Hepatocyte (in vitro differentiated cells): ENCODE measurements at regions not wholly inside any gene's neighbourhood (a gene's known extent, or its start where the extent isn't known, plus 50 kb on each side); places are given as distances from the start of the nearest gene placed in this dataset.

Experiments used
- DNase-seq: peaks from one replicate; pipeline ENCODE4 v3.0.0-alpha.2; 2016; ENCODE audit warnings: low spot score
- H2AFZ ChIP-seq: fragments of 200-600 bp; sonication (generic); 2 replicates; pipeline ENCODE4 v1.6.0; 2016; ENCODE audit warnings: antibody characterized with exemption, mild to moderate bottlenecking
- H3K27ac ChIP-seq: fragments of 200-600 bp; sonication (generic); 2 replicates; pipeline ENCODE4 v1.5.1; 2016; ENCODE audit warnings: mild to moderate bottlenecking
- H3K27me3 ChIP-seq: fragments of 200-600 bp; sonication (generic); 2 replicates; pipeline ENCODE4 v1.6.1; 2016
- H3K36me3 ChIP-seq: fragments of 200-600 bp; sonication (generic); replicated peaks from 2 replicates; pipeline ENCODE4 v1.5.1; 2016; ENCODE audit warnings: low read depth; ENCODE audit not compliant: insufficient read depth
- H3K4me1 ChIP-seq: fragments of 200-600 bp; sonication (generic); 2 replicates; pipeline ENCODE4 v1.5.1; 2016; ENCODE audit warnings: mild to moderate bottlenecking, moderate library complexity; ENCODE audit not compliant: insufficient read depth
- H3K4me2 ChIP-seq: fragments of 200-600 bp; sonication (generic); 2 replicates; pipeline ENCODE4 v1.6.0; 2016
- H3K4me3 ChIP-seq: fragments of 200-600 bp; sonication (generic); 2 replicates; pipeline ENCODE4 v1.5.1; 2016; ENCODE audit warnings: mild to moderate bottlenecking
- H3K79me2 ChIP-seq: fragments of 200-600 bp; sonication (generic); 2 replicates; pipeline ENCODE4 v1.6.0; 2017; ENCODE audit warnings: mild to moderate bottlenecking
- H3K9me2 ChIP-seq: fragments of 200-600 bp; sonication (generic); replicated peaks from 2 replicates; pipeline ENCODE4 v1.6.0; 2017; ENCODE audit warnings: mild to moderate bottlenecking; ENCODE audit not compliant: insufficient read depth
- H3K9me3 ChIP-seq: fragments of 200-600 bp; sonication (generic); 2 replicates; pipeline ENCODE4 v1.5.1; 2016; ENCODE audit warnings: low read depth, mild to moderate bottlenecking
- H4K20me1 ChIP-seq: fragments of 200-600 bp; sonication (generic); 2 replicates; pipeline ENCODE4 v1.6.0; 2016; ENCODE audit warnings: mild to moderate bottlenecking; ENCODE audit not compliant: insufficient read depth, poor library complexity, severe bottlenecking
- EZH2 ChIP-seq: fragments of 200-600 bp; sonication (generic); IDR thresholded peaks from 2 replicates; pipeline ENCODE4 v1.6.1; 2016; ENCODE audit warnings: antibody characterized with exemption, mild to moderate bottlenecking, borderline replicate concordance
- EZH2phosphoT487 ChIP-seq: fragments of 200-600 bp; sonication (generic); IDR thresholded peaks from one replicate; pipeline ENCODE4 v1.6.1; 2018; ENCODE audit warnings: antibody characterized with exemption, mild to moderate bottlenecking, low read depth, moderate library complexity; ENCODE audit not compliant: unreplicated experiment, severe bottlenecking
- WGBS: methylation state at CpG from one replicate; pipeline ENCODE4 v1.1.6; 2016; ENCODE audit warnings: low lambda C conversion rate; ENCODE audit errors: missing lambda C conversion rate; 5-methylcytosine and 5-hydroxymethylcytosine counted together
- TF ChIP-seq, protein P1 (sequence below): fragments of 200-600 bp; sonication (generic); IDR thresholded peaks from 2 replicates; pipeline ENCODE4 v1.5.1; 2016; ENCODE audit warnings: antibody characterized with exemption, mild to moderate bottlenecking; ENCODE audit not compliant: poor library complexity

DNA sequence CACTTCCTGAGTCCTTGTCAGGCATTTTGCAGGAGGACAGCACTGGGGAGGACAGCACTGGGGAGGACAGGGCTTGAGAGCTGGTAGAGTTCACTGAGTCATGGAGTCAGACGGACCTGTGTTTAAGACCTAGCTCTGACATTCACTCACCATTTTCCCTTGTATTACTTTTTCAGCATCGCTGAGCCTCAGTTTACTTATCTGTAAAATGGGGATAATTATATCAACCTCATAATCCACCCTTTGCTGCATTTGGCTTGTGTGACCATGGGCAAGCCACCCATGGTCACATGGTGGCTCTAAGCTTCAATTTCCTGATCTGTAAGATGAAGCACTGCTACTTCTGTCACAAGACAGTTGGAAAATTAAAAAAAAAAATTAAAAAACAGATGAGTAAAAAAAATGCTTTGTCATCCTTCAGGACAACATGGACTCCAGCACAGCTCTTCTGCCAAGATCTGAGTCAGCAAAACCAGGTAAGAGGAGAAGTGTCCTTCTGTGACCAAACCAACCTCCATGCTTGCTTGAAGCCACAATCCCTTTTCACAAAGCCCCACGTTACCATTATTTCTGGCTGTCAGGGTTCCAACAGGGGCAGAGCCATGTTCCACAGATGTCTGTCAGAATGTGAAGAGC is 275.5 kb downstream of the RAB28 start:
- H3K4me2 ChIP-seq, result no peak overlapping the region
- no peaks in the 10 kb centered on the region for H3K79me2 ChIP-seq
- H3K9me3 ChIP-seq, result no peaks in the 10 kb centered on the region
- H4K20me1 ChIP-seq, result no peaks in the 10 kb centered on the region
- WGBS, result 95% methylated on average over 3 of the region's 3 CpGs
- DNase-seq, result no peak
- no peak overlapping the region for H2AFZ ChIP-seq
- H3K27ac ChIP-seq, result no peak overlapping the region
- no peaks in the 10 kb centered on the region for H3K27me3 ChIP-seq
- H3K4me1 ChIP-seq, result no peaks in the 10 kb centered on the region
- no peaks in the 10 kb centered on the region for H3K36me3 ChIP-seq
- TF ChIP-seq, protein P1, sequence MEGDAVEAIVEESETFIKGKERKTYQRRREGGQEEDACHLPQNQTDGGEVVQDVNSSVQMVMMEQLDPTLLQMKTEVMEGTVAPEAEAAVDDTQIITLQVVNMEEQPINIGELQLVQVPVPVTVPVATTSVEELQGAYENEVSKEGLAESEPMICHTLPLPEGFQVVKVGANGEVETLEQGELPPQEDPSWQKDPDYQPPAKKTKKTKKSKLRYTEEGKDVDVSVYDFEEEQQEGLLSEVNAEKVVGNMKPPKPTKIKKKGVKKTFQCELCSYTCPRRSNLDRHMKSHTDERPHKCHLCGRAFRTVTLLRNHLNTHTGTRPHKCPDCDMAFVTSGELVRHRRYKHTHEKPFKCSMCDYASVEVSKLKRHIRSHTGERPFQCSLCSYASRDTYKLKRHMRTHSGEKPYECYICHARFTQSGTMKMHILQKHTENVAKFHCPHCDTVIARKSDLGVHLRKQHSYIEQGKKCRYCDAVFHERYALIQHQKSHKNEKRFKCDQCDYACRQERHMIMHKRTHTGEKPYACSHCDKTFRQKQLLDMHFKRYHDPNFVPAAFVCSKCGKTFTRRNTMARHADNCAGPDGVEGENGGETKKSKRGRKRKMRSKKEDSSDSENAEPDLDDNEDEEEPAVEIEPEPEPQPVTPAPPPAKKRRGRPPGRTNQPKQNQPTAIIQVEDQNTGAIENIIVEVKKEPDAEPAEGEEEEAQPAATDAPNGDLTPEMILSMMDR, result no peak
- TF ChIP-seq EZH2 (no peak), EZH2phosphoT487 (no peak)
- H3K4me3 ChIP-seq, result no peak overlapping the region
- H3K9me2 ChIP-seq, result no peaks in the 10 kb centered on the region

DNA sequence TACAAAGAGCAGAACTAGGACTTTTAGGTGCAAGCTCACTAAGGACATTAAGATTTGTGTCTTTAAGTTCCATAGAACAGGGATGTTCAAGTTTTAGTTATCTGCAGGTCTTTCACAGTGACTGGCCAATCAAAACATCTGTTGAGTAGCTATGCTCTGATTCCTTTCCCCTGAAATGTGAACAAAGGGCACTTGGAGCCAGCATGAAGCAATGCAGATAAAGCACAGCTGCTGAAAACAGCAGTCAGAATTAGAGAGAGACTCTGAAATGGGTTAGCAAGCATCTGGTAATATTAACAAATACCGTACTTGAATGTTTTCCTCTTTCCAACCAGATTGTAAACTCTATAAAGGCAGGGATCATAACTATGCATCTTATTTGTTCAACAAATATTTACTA is 276.9 kb downstream of the RAB28 start:
- no peaks in the 10 kb centered on the region for H3K9me3 ChIP-seq
- H2AFZ ChIP-seq, result no peak overlapping the region
- no peak overlapping the region for H3K4me2 ChIP-seq
- H3K4me3 ChIP-seq, result no peak overlapping the region
- no peaks in the 10 kb centered on the region for H4K20me1 ChIP-seq
- no peaks in the 10 kb centered on the region for H3K27me3 ChIP-seq
- no peak overlapping the region for H3K27ac ChIP-seq
- H3K79me2 ChIP-seq, result no peaks in the 10 kb centered on the region
- WGBS, result 68% methylated on average over 1 of the region's 1 CpG
- no peak for TF ChIP-seq EZH2phosphoT487
- no peak for TF ChIP-seq EZH2
- TF ChIP-seq, protein P1, result no peak
- no peaks in the 10 kb centered on the region for H3K36me3 ChIP-seq
- no peak for DNase-seq
- H3K9me2 ChIP-seq, result no peaks in the 10 kb centered on the region
- no peaks in the 10 kb centered on the region for H3K4me1 ChIP-seq

DNA sequence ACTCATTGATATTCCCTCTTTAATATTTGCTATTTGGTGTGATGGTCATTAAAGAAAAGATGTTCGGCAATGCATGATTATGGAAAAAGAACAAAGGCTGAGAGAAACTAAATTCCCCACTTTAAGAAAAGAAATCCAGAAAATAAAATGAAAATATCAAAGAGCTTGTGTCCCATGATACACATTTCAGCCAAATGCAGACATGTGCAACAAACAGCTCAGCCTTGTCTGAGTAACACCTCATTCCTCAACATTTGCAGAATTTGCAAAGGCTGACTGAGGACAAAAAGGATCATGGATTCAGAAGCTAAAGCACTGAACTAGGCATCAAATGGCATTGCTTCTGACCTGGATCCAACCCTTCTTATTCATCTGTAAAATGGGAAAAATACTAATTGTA is 281.0 kb downstream of the RAB28 start:
- Histone ChIP-seq H3K4me3 (no peak overlapping the region), H3K9me2 (no peaks in the 10 kb centered on the region), H3K4me2 (no peak overlapping the region), H3K79me2 (no peaks in the 10 kb centered on the region), H3K27ac (no peak overlapping the region), H3K27me3 (no peaks in the 10 kb centered on the region), H4K20me1 (no peaks in the 10 kb centered on the region), H3K9me3 (no peaks in the 10 kb centered on the region), H2AFZ (no peak overlapping the region), H3K4me1 (no peaks in the 10 kb centered on the region), H3K36me3 (no peaks in the 10 kb centered on the region)
- DNase-seq, result no peak
- WGBS, result 78% methylated on average over 1 of the region's 1 CpG
- no peak for TF ChIP-seq EZH2
- TF ChIP-seq, protein P1, result no peak
- no peak for TF ChIP-seq EZH2phosphoT487

DNA sequence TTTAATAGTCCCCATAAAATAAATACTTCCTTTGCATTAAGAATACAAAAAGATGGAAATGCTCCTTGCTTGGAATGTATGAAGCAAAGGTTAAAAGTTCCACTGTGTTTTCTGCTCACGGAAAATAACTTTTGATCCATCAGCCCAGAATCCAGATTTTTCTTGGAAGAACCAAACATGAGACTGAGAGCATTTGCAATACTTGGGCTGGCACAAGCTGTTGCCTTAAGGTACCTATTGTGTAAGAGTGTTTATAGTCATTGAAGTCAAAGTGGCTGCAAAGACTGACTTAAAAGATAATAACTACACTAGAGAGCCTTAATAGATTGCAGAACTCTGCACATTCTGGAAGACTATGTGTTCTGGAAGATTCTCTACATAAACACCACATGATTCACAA is 281.4 kb downstream of the RAB28 start:
- WGBS, result 87% methylated on average over 1 of the region's 1 CpG
- TF ChIP-seq, protein P1, result no peak
- TF ChIP-seq EZH2 (no peak), EZH2phosphoT487 (no peak)
- H4K20me1 ChIP-seq, result no peaks in the 10 kb centered on the region
- no peak overlapping the region for H3K27ac ChIP-seq
- H3K4me1 ChIP-seq, result no peaks in the 10 kb centered on the region
- no peak overlapping the region for H3K4me2 ChIP-seq
- no peaks in the 10 kb centered on the region for H3K9me3 ChIP-seq
- H3K36me3 ChIP-seq, result no peaks in the 10 kb centered on the region
- no peaks in the 10 kb centered on the region for H3K79me2 ChIP-seq
- H3K27me3 ChIP-seq, result no peaks in the 10 kb centered on the region
- DNase-seq, result no peak
- H2AFZ ChIP-seq, result no peak overlapping the region
- no peaks in the 10 kb centered on the region for H3K9me2 ChIP-seq
- no peak overlapping the region for H3K4me3 ChIP-seq
